ENCODE measurements at regions not wholly inside any gene's neighbourhood (a gene's known extent, or its start where the extent isn't known, plus 50 kb on each side); places are given as distances from the start of the nearest gene placed in this dataset.

DNA sequence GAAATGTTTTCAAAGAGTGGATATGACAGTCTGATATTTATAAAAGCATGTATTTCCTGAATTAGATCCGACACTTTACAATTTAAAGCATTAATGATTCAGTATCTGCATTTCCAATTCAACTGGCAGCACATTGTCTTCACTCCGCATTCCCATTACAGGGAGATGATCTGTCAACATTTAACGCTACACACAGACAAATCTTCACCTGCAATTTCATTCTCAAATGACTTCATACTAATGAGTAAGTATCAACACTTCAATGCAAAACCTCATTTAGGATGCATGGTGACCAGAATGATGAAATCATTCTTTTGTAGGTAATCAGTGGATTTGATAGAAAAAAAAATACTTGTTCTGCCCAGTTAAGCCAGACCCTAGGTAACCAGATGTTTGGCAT, 749.6 kb downstream of the CENPC start:
- intact Hi-C loops (cut with micrococcal nuclease; ENCODE audit: unreplicated experiment): no loop called here
- no peaks in the 10 kb centered on the region for H3K9me3 ChIP-seq (ENCODE audit: control insufficient read depth, insufficient read depth, low read depth, low read length)
- no peak overlapping the region for H3K27ac ChIP-seq (ENCODE audit: low read length)
- BruUV-seq (replicated peaks): no TSS peak
- in situ Hi-C loops (cut with HindIII; ENCODE audit: low pct_unique_long_range_greater_than_20kb, low sequenced_read_pairs): no loop called here
- H3K27me3 ChIP-seq (ENCODE audit: control insufficient read depth, insufficient read depth, low read length): no peaks in the 10 kb centered on the region
- no peaks in the 10 kb centered on the region for H3K4me1 ChIP-seq (ENCODE audit: control insufficient read depth, insufficient read depth, low read length)
- no peak overlapping the region for H3K4me3 ChIP-seq (ENCODE audit: low read depth in 2 of 2, low read length in 2 of 2)
- H3K36me3 ChIP-seq (ENCODE audit: control insufficient read depth, insufficient read depth, low read length): no peaks in the 10 kb centered on the region
- DNase-seq (ENCODE audit: low read depth, low spot score) (no peak), ATAC-seq (no peak)
- TF ChIP-seq POLR2AphosphoS5 (IDR thresholded peaks at IDR 0.05; ENCODE audit: low read depth, low read length) (no peak), SIN3A (IDR thresholded peaks at IDR 0.05; ENCODE audit: borderline replicate concordance, insufficient read depth, low read depth, low read length) (no peak), TCF7L2 (IDR thresholded peaks at IDR 0.05; ENCODE audit: low read depth, low read length) (no peak)
- TF ChIP-seq, protein P1, sequence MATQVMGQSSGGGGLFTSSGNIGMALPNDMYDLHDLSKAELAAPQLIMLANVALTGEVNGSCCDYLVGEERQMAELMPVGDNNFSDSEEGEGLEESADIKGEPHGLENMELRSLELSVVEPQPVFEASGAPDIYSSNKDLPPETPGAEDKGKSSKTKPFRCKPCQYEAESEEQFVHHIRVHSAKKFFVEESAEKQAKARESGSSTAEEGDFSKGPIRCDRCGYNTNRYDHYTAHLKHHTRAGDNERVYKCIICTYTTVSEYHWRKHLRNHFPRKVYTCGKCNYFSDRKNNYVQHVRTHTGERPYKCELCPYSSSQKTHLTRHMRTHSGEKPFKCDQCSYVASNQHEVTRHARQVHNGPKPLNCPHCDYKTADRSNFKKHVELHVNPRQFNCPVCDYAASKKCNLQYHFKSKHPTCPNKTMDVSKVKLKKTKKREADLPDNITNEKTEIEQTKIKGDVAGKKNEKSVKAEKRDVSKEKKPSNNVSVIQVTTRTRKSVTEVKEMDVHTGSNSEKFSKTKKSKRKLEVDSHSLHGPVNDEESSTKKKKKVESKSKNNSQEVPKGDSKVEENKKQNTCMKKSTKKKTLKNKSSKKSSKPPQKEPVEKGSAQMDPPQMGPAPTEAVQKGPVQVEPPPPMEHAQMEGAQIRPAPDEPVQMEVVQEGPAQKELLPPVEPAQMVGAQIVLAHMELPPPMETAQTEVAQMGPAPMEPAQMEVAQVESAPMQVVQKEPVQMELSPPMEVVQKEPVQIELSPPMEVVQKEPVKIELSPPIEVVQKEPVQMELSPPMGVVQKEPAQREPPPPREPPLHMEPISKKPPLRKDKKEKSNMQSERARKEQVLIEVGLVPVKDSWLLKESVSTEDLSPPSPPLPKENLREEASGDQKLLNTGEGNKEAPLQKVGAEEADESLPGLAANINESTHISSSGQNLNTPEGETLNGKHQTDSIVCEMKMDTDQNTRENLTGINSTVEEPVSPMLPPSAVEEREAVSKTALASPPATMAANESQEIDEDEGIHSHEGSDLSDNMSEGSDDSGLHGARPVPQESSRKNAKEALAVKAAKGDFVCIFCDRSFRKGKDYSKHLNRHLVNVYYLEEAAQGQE (IDR thresholded peaks at IDR 0.05; ENCODE audit: insufficient read depth in 1 of 2, low read depth in 2 of 2, low read length in 1 of 2): no peak
- TF ChIP-seq, protein P2, sequence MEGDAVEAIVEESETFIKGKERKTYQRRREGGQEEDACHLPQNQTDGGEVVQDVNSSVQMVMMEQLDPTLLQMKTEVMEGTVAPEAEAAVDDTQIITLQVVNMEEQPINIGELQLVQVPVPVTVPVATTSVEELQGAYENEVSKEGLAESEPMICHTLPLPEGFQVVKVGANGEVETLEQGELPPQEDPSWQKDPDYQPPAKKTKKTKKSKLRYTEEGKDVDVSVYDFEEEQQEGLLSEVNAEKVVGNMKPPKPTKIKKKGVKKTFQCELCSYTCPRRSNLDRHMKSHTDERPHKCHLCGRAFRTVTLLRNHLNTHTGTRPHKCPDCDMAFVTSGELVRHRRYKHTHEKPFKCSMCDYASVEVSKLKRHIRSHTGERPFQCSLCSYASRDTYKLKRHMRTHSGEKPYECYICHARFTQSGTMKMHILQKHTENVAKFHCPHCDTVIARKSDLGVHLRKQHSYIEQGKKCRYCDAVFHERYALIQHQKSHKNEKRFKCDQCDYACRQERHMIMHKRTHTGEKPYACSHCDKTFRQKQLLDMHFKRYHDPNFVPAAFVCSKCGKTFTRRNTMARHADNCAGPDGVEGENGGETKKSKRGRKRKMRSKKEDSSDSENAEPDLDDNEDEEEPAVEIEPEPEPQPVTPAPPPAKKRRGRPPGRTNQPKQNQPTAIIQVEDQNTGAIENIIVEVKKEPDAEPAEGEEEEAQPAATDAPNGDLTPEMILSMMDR (IDR thresholded peaks at IDR 0.05): no peak
- ChIA-PET POLR2A (no interaction called here), CTCF (no interaction called here)

DNA sequence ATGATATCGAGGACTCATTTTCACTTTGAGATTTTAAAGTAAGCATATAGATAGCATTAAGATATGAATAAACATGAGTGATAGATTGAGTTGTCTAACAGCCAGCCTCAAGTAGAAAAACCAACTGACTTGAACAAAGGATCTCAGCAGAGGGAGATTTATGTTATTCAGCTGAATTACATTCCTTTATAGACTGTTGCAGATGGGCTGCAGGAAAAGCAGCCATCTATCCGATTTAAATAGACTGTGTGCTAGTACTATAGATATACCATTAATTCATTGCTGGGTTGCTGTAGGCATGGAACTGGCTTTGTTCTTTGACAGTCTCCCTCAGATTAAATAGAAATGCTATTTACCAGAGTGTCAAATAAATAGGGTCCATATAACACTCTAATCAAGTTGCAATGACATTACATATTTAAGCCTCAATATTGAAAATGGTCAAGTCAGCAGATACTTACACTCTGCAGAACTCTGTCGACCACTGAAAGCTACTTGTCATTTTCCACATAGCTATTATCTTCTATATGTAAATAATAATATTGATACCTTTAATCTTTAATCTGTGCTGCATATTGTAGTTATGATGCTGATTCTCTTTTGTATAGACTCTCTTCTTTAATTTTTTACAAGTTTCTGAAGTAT, 750.8 kb downstream of the CENPC start:
- Histone ChIP-seq H3K9me3 (ENCODE audit: control insufficient read depth, insufficient read depth, low read depth, low read length) (no peaks in the 10 kb centered on the region), H3K27ac (ENCODE audit: low read length) (no peak overlapping the region), H3K4me3 (ENCODE audit: low read depth in 2 of 2, low read length in 2 of 2) (no peak overlapping the region), H3K27me3 (ENCODE audit: control insufficient read depth, insufficient read depth, low read length) (no peaks in the 10 kb centered on the region), H3K4me1 (ENCODE audit: control insufficient read depth, insufficient read depth, low read length) (no peaks in the 10 kb centered on the region), H3K36me3 (ENCODE audit: control insufficient read depth, insufficient read depth, low read length) (no peaks in the 10 kb centered on the region)
- in situ Hi-C loops (cut with HindIII; ENCODE audit: low pct_unique_long_range_greater_than_20kb, low sequenced_read_pairs): no loop called here
- TF ChIP-seq, protein P2 (IDR thresholded peaks at IDR 0.05): no peak
- TF ChIP-seq, protein P1 (IDR thresholded peaks at IDR 0.05; ENCODE audit: insufficient read depth in 1 of 2, low read depth in 2 of 2, low read length in 1 of 2): no peak
- POLR2A ChIA-PET: no interaction called here
- ATAC-seq (no peak), DNase-seq (ENCODE audit: low read depth, low spot score) (no peak)
- no TSS peak for BruUV-seq (replicated peaks)
- intact Hi-C loops (cut with micrococcal nuclease; ENCODE audit: unreplicated experiment): no loop called here
- CTCF ChIA-PET: no interaction called here

All from Panc1 (cell line).